ENCODE measurements at regions not wholly inside any gene's neighbourhood (a gene's known extent, or its start where the extent isn't known, plus 50 kb on each side); places are given as distances from the start of the nearest gene placed in this dataset.

DNA sequence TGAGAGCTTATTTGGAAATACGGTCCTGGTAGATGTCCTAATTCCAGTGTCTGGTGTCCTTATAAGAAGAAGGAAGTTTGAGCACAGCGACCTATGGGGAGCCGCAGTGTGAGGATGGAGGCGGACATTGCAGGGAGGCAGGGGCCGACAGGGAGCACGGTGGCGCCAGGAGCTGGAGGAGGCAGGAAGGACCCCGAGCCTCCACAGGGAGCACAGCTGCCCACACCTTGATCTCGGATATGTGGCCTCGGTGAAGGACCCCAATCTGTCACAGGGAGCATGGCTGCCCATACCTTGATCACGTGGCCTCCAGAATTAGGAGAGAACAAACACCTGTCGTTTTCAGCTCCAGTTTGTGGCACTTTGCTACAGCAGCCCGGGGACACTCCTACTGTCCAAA lies 461.6 kb upstream of the SALL3 start:
- Histone ChIP-seq H3K36me3 (no peaks in the 10 kb centered on the region), H3K27ac (no peak overlapping the region), H3K27me3 (peaks cover 0 to 23% of the 10 kb centered on the region in 2 donors), H3K9me3 (no peaks in the 10 kb centered on the region), H3K4me3 (no peak overlapping the region), H3K4me1 (no peaks in the 10 kb centered on the region)
- no peak for DNase-seq (ENCODE audit: low spot score in 2 of 2)
- intact Hi-C loops (cut with DNase I; ENCODE audit: low total_unique reads) = no loop called here
- TF ChIP-seq, protein P1, sequence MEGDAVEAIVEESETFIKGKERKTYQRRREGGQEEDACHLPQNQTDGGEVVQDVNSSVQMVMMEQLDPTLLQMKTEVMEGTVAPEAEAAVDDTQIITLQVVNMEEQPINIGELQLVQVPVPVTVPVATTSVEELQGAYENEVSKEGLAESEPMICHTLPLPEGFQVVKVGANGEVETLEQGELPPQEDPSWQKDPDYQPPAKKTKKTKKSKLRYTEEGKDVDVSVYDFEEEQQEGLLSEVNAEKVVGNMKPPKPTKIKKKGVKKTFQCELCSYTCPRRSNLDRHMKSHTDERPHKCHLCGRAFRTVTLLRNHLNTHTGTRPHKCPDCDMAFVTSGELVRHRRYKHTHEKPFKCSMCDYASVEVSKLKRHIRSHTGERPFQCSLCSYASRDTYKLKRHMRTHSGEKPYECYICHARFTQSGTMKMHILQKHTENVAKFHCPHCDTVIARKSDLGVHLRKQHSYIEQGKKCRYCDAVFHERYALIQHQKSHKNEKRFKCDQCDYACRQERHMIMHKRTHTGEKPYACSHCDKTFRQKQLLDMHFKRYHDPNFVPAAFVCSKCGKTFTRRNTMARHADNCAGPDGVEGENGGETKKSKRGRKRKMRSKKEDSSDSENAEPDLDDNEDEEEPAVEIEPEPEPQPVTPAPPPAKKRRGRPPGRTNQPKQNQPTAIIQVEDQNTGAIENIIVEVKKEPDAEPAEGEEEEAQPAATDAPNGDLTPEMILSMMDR (IDR thresholded peaks at IDR 0.05) = no peak
- TF ChIP-seq POLR2A (IDR thresholded peaks at IDR 0.05) (no peak), POLR2AphosphoS5 (IDR thresholded peaks at IDR 0.05) (no peak)

DNA sequence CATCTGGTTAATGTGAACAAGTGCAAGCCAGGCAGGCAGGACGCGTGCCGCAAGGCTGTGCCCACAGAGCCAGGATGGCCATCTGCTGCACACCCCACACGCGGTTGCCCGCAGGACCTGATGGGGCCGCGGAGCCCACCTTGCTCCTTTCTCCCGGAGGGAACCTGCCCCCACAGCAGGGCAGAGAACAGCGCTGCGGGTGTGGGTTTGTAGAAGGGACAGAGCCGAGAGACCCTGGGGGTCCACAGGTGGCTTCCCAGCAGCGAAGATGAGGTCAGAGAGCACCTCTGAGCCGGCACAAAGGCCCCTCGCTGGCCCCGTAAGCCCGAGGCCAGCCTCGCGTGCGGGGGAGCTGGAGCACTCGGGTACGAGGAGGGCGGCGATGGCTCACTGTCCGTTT lies 460.8 kb upstream of the SALL3 start:
- intact Hi-C loops (cut with DNase I; ENCODE audit: low total_unique reads) = no loop called here
- no peak for DNase-seq (ENCODE audit: low spot score in 2 of 2)

DNA sequence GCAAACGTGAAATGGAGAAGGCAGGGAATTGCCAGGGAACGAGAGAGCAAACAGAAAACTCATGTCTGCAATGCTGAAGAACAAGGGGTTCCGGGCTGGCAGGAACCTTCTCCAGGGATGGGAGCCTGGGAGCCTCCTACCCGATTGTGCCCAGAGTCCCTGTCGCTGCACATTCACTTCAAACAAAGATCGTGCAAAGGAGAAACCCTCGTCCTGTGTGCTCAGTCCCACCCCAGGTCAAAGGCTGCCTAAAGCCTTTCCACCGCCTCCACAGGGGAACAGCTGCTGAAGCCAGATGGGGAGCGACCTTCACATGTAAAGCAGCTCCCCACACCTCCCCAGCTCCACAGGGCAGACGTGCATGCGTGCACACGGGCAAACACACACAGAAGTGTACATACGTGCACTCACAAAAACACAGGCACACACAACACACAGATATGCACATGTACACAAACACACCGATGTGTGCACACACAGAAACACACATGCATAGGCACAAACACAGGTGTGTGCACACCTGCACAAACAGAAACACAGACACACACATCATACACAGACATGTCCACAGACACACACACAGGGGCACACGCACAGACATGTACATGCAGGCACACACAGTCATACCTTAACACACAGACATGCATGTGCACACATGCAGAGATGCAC lies 460.1 kb upstream of the SALL3 start:
- Histone ChIP-seq H3K27me3 (peaks cover 0 to 23% of the 10 kb centered on the region in 2 donors), H3K4me3 (no peak overlapping the region), H3K27ac (no peak overlapping the region), H3K4me1 (no peaks in the 10 kb centered on the region), H3K9me3 (no peaks in the 10 kb centered on the region), H3K36me3 (no peaks in the 10 kb centered on the region)
- no peak for TF ChIP-seq POLR2A (IDR thresholded peaks at IDR 0.05)
- DNase-seq (ENCODE audit: low spot score in 2 of 2) = no peak
- intact Hi-C loops (cut with DNase I; ENCODE audit: low total_unique reads) = no loop called here

More for the DNA sequence above, 460.8 kb upstream of the SALL3 start:
- no peaks in the 10 kb centered on the region for H3K36me3 ChIP-seq
- TF ChIP-seq, protein P1 (IDR thresholded peaks at IDR 0.05) = no peak
- TF ChIP-seq POLR2AphosphoS5 (IDR thresholded peaks at IDR 0.05) = no peak
- H3K27me3 ChIP-seq = peaks cover 0 to 23% of the 10 kb centered on the region in 2 donors
- no peak overlapping the region for H3K4me3 ChIP-seq
- H3K27ac ChIP-seq = no peak overlapping the region
- H3K9me3 ChIP-seq = no peaks in the 10 kb centered on the region
- no peaks in the 10 kb centered on the region for H3K4me1 ChIP-seq

DNA sequence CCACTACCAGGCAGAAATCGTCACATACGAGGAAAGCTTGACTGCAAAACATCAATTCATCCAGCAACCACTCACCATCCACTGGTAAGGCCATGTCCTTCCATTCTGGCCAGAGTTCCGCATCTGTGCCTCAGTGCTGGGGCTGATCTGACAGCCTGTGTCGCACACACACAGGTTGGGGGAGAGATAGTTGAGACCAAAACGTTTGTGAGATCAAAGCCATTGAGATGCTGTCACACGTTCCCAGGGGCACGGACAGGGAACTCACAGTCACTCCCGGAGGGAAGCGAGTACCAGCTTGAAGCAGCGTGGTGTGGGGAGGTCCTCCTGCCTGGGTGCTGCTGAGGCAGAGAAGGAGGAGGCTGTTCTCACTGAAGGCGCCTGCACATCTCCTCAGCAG lies 458.5 kb upstream of the SALL3 start:
- intact Hi-C loops (cut with DNase I; ENCODE audit: low total_unique reads) = no loop called here
- Histone ChIP-seq H3K27me3 (peaks cover 0 to 19% of the 10 kb centered on the region in 2 donors), H3K9me3 (no peaks in the 10 kb centered on the region), H3K4me3 (no peak overlapping the region), H3K4me1 (no peaks in the 10 kb centered on the region), H3K36me3 (no peaks in the 10 kb centered on the region), H3K27ac (no peak overlapping the region)
- no peak for TF ChIP-seq POLR2AphosphoS5 (IDR thresholded peaks at IDR 0.05)
- TF ChIP-seq, protein P1 (IDR thresholded peaks at IDR 0.05) = no peak
- TF ChIP-seq POLR2A (IDR thresholded peaks at IDR 0.05) = no peak
- no peak for DNase-seq (ENCODE audit: low spot score in 2 of 2)

DNA sequence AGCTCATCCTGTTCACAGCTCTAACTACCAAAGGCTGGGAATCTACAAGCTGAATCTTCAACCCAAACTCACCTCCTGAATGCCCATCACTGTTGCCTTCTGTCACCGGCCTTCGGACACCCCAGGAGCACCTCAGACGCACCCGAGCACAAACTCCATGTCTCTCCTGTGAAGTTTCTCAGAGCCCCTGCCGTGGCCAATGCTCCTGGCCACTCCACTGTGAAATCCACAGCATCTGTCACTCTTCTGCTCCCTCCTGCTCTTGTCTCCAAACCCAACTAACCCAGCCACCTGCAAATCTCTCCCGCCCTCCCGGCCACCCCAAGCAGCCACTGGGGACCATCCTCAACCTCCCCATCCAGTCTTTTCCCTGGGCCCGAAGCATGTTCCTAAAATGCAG lies 457.9 kb upstream of the SALL3 start:
- TF ChIP-seq, protein P1 (IDR thresholded peaks at IDR 0.05) = no peak
- TF ChIP-seq POLR2AphosphoS5 (IDR thresholded peaks at IDR 0.05) (no peak), POLR2A (IDR thresholded peaks at IDR 0.05) (no peak)
- Histone ChIP-seq H3K27ac (no peak overlapping the region), H3K4me3 (no peak overlapping the region), H3K4me1 (no peaks in the 10 kb centered on the region), H3K9me3 (no peaks in the 10 kb centered on the region), H3K36me3 (no peaks in the 10 kb centered on the region), H3K27me3 (peaks cover 0 to 19% of the 10 kb centered on the region in 2 donors)
- no peak for DNase-seq (ENCODE audit: low spot score in 2 of 2)
- intact Hi-C loops (cut with DNase I; ENCODE audit: low total_unique reads) = no loop called here
